ENCODE measurements at regions not wholly inside any gene's neighbourhood (a gene's known extent, or its start where the extent isn't known, plus 50 kb on each side); places are given as distances from the start of the nearest gene placed in this dataset.

DNA sequence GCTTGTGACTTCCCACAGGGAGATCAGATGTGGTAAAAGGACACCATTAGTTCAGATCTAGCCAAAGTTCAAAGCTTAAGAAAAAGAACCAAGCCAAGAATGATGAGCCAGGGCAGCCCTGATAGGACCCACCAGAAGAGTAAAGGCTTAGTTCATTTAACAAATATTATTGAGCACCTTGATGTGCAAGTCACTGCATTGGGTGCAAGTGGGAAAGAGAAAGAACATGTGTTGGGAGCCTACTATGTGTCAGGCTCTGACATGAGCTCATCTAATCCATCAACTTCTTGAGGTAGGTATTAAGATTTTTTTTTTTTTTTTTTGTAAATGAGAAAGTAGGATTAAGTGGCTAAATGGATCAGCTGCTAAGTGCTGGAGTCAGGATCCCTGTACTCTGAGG lies 53.4 kb upstream of the PIAS1 start:
- no peak for TF ChIP-seq CTCF (conservative IDR thresholded peaks at IDR 0.05 in 1 of 2, IDR thresholded peaks at IDR 0.05 in 1 of 2; ENCODE audit: low read depth in 1 of 2, low read length in 2 of 2)
- TF ChIP-seq EZH2 (IDR thresholded peaks at IDR 0.05; ENCODE audit: low read length, missing control alignments), result no peak

All from fibroblast of lung (primary cell).